ENCODE measurements at regions not wholly inside any gene's neighbourhood (a gene's known extent, or its start where the extent isn't known, plus 50 kb on each side); places are given as distances from the start of the nearest gene placed in this dataset.

DNA sequence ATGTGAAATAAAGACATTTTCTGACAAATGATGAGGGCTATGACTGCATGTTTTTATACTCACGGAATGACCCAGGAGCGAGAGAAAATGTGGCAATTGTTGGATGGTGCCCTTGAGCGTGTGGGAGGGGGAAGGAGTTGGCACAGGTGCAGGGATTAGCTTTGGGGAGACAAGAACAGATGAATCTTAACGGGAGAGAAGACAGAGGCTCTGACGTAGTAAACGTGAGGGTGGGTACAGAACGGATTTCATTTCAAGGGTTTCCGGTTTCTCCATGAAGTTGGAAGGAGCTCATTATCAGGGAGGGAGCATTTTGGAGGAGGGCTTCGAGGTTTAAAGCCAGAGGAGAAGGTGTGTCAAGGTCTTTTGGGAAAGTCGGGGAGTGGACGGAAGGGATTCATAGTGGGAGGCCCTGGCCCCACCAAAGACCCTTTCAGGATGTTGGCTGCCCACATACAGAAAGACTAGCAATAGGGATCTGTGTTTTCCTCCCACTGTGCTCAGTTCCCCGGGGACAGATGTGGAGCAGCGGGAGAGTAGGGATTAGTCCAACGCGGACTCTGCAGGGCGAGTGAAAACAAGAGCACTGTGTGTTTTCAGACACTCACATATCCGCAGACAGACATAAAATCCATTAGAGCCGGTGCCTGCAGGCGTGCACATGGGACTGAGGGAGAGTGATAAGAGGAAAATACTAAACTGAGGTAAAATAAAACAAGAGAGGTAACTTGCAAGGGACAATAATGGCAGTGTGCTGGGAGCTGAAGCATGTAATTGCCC, 584.1 kb downstream of the AJAP1 start:
- DNase-seq (ENCODE audit: low read depth, low spot score): no peak

DNA sequence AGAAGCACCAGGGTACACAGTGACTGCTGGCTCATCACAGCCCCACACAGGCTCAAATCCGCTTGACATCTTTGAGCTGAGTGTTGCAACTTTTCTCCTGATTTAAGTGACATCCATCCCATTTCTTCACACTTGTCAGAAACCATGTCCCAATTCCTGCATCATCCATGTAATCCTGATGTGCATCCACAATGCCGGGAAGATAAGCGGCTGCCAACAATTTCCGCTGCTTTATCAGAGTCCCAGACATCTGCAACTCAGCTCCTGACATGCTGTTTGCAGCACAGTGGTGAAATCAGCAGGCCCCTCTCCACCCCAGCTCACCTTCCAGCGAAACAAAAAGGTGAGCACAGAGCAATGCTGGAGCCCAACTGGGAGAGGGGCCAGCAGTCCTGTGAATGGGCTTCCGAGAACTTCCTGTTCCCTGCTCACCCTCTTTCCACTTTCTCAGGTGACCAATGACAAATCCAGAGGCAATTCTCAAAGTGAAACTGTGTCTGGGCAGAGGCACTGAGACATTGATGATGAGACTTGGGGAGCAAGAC, 581.0 kb downstream of the AJAP1 start:
- DNase-seq (ENCODE audit: low read depth, low spot score): no peak

DNA sequence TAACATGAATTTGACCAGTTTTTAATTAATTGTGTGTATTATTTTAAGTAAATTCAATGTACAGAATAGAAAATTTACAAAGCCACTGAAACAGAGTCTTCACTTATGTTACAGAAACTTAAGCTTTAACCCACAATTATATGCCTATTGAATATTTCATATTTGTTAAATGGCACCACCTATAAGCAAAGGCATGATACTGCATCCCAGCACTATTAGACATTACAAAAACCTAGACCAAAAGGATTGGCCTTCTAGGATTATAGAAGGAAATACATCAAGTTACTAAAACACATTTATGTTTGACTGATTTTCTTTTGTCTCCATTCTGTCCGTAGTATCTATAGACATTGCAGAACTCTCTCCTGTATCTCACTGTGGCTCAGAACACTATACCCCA, 578.1 kb downstream of the AJAP1 start:
- no peak for DNase-seq (ENCODE audit: low read depth, low spot score)

DNA sequence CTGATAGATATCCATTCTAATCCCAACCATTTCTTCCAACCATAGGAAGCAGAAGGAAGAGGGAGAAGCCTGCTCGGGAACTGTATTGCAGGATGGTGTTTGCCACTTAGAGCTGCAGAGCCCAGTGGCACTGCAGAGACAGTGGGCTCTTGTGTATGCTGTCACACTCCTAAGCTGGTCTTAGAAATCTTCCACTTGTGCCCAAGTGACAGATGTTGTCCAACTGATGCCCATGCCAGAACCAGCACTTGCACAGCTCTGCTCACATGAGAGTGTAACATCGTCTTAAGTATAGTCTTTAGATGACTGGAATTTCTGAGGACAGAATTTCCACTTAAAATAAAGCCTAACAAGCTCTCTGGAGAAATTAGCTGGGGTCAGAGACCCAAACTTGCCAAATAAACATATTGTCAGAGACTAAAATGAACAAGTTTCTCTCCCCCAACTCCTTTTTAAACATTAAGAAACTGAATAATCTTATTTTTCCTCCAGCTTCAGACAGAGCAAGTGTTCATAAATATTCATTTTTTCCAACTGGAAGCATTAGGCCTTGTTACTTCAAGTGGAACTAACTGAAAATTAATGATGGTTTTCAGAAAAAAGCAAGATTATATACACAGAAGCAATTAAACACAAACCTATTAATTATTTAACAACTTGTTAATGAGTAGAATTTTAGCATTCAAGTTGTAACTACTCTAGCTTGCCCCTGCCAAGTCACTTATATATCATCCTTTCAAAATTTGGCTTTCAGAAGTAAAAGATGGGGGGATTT, 577.3 kb downstream of the AJAP1 start:
- no peak for DNase-seq (ENCODE audit: low read depth, low spot score)

DNA sequence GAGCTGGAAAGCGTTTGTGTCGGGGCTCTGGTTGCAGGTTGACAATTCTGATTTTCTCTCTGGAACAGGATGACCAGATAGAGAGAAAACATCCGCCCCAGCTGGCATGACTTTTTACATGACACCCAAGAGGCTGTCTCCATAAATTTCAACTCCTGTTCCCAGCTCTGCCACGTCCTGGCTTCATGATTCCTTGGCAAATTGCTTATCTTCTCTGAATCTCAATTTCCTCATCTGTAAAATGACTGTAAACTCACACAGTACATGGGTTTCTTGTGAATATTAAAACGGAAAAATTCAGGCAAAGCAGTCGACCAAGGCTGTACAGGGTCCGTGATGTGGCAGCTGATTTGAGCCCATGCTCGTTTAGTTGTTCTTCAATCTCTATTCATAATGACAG, 572.7 kb downstream of the AJAP1 start:
- no peak for DNase-seq (ENCODE audit: low read depth, low spot score)

DNA sequence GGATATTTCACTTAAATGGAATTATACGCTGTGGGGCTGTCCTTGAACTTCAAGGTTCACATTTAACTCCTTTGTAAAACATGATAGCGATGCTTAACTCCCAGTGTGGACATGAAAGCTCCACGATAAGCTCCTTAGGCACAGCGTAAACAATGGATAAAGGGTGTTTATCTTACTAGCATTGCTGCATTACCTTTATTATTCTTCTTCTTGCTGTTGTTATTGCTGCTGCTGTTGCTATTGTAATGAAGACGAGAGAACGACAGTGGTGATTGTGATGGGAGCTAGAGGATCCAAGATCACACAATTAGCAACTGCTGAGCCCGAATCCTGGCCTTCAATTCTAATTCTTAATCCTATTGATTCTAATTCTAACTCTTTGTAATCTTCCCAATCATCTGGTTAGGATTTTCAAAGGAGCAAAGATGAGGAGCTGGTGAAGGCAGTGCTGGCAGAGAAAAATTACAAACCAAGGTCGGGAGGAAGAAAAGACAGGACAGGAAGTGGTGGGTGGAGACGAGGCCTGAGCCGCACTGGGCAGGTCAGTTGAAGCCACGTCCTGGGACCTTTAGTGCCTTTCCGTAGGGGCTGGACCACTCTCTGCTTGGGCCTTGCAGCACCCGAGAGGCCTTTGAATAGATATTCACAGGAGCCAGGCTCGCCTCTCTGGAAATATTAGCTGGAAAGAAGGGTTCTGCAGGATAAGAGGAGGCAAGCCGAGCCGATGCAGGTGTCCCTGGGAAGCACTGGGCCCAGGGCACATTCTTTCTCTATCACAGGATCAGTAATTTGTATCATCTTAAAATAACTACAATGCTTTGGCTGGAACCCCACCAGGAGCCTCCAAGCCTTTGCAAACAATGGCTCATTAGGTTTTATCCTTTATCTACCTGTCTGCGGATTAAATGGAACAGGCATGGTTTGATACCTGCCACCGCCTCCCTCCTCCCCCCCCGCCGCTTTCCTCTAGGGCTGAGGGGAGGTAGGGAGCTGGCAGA, 571.6 kb downstream of the AJAP1 start:
- DNase-seq (ENCODE audit: low read depth, low spot score): no peak

DNA sequence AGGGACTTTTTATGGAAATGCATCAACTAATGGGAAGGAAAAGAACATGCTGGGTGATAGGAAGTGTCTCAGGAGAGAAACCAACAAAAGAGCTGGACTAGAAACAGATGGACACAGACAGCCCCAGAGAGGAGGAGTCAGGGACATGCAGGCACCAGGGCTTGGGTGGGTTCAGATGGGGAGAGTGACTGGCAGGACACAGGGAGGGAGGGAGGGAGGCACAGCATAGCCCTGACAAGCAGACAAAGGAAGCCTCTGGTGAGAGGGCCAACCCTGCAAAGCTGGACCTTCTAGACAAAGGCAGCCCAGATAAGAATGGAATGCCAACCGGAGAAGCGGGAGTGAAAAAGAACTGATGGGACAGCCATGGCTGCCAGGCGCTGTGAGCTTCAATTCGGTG, 568.8 kb downstream of the AJAP1 start:
- no peak for DNase-seq (ENCODE audit: low read depth, low spot score)

DNA sequence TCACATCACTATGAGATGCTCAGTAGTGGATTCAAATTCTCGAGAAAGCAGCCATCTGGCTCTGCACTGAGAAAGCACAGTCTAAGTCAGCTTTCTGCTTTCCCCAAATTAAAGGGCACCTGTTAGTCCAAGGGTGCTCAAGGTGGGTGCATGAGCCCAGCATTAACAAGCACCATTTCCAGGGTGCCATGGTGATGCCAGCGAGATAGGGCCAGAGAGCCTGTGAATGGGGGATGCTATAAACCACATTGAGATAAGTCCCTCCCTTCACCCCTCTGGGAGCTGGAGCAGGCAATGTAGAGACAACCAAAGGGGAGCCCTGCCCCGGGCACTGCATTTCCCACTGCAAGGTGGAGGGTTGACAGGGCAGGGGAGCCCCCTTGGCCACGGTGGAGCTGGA, 568.2 kb downstream of the AJAP1 start:
- DNase-seq (ENCODE audit: low read depth, low spot score): no peak

DNA sequence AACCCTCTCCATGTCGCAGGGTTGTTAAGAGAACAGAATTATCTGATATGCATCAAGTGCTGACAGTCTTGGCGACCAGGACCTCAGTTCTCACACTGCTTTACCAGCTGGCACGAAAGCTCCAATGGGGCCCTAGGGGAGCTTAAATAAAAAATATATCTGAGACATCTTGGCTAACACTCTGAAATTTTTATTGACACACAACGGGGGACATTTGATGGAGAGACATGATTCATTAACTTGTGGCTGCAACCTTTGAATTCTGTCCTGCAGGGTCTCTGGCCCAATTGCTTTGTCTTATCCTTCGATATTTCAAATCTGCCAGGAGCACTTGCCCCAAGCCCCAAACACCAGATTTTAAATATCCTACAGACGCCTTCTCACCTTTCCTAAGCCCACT, 567.0 kb downstream of the AJAP1 start:
- DNase-seq (ENCODE audit: low read depth, low spot score): no peak

DNA sequence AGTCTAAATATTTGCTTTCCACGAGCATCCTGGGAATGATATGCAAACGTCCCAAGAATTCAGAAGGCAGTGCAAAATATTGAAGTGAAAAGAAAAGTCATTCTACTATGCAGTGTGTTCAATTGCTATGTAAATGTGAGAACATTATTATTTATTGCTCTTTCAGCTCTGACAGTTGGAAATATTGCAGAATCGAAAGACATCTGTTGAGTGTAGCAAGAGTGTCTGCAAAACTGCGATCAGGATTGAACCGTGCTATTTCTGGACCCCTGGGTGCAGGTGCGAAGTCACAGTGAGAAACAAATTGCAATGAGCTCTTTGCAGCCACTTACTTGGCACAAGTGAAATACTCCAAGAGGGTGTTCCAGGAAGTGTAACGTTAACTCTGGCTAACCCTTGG, 566.4 kb downstream of the AJAP1 start:
- DNase-seq (ENCODE audit: low read depth, low spot score): no peak

DNA sequence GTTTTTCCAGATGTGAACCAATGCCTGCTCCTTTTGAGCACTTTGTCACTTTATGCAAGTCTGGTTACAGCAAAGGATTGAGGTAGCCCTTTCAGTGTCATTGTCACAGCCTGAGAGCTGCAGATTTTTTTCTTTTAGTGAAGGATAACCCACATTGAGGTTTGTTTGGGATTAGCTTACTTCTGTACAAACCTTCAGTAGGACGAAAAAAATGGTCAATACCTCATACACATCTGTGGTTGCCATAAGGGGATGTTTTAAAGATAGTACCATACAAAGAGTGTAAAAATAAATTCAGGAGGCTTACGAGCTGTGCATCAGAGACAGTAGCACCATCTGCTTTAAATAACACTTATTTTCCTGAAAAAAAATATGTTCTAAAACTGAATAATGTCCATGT, 566.0 kb downstream of the AJAP1 start:
- DNase-seq (ENCODE audit: low read depth, low spot score): no peak

DNA sequence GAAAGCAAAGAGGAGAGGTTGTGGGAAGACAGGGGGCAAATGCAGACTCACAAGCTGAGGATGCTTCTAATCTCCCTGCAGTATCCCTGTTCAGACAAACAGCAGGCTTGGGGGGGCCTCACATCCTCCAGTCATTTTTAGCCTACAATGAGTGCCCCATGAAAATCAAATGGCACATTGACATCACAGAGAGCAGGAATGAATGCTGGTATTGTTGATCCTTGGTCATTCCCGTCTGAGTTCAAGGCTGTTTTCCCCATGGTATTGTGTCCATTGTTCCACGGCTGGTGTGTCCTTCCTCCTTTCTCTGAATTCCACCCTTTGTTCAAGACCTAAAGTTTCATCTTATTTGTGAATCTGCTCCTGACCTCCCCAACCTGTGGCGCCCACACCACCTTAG, 545.6 kb downstream of the AJAP1 start:
- no peak for DNase-seq (ENCODE audit: low read depth, low spot score)

DNA sequence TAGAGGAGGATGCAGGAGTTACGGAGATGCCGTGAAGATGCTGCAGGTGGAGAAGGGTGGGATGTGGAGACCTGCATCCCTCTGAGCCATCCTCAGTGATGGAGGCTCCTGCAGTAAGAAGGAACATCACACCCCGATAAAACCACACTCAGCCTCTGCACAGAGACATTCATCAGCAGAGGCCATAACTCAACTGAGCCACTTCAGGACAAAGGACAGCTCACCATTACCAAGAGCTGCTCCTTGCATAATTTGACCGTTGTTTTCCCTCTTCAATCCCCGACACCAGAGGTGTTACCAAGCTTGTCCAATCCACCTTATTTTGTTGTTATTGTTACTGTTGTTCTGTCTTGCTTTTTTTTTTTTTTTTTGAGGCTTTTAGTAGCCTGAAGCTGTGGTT, 543.9 kb downstream of the AJAP1 start:
- DNase-seq (ENCODE audit: low read depth, low spot score): no peak

DNA sequence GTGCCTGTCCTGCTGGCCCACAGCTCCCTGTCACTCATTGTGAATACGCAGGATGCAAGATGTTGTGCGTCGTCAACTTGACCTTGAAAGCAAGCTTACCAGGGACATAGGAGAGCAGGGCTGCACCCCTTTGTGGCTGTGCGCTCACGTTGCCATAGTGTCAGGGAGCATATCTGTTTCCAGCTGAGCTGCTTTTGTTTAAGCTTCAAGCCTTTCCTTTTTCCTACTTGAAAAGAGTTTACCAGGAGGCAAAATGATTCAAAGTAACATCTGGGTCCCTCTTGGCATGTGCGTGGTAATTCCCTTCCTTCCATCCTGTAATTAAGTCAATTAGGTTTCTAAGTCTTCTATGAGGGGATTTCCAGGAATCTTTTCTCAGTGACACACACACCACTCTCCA, 537.1 kb downstream of the AJAP1 start:
- no peak for DNase-seq (ENCODE audit: low read depth, low spot score)

DNA sequence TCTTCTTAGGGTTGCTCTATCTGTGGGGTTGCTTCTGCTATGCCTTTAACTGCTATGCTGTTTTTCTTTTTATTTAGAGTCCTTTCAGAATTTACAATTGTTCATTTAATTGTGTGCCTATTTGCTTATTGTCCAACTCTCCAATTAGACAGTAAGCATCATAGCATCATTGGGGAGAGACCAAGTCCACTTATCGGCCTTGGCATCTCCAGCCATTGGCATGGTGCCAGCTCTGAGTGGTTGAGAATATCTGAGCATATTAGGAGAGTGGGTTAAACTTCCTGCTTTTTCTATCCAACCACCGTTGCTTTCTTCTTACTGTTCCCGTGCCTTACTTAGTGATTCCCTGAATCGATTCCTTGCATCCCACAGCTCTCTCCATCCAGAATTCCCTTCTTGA, 535.0 kb downstream of the AJAP1 start:
- DNase-seq (ENCODE audit: low read depth, low spot score): no peak

DNA sequence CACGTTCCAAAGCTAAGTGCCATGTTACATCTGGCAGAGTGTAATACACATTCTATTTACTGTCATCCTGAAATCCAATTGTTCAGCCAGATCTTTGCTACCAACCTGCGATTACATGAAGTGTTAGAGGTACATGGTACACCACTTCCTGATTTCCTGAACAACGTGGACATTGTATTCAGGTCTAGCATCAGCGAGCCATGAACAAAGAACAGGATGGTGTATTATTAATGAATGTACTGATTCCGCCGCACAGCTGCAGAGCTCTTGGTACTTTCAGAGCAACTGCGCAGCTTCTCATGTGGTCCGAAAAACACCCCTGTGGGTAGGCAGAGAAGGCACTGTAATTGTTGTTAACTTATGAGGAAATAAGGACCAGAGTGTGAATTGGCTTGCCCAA, 511.4 kb downstream of the AJAP1 start:
- no peak for DNase-seq (ENCODE audit: low read depth, low spot score)

DNA sequence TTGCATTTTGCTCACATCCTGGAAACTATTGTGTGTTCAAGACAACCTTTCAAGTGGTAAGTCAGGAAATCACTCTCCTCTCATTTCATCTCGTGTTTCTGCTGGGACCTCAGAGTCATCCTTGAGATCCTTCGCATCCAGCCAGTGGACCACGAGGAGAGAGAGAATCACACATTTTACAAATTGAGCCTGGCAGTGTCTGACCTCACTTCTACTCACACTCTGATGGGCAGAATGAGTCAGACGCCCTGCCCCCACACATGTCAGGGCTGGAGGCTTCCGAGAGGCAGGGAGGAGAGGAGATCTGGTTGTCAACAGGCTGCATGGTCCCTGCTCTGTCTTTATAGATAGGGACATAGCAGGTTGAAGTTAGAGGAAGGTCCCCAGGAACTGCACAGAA, 509.7 kb downstream of the AJAP1 start:
- DNase-seq (ENCODE audit: low read depth, low spot score): no peak

DNA sequence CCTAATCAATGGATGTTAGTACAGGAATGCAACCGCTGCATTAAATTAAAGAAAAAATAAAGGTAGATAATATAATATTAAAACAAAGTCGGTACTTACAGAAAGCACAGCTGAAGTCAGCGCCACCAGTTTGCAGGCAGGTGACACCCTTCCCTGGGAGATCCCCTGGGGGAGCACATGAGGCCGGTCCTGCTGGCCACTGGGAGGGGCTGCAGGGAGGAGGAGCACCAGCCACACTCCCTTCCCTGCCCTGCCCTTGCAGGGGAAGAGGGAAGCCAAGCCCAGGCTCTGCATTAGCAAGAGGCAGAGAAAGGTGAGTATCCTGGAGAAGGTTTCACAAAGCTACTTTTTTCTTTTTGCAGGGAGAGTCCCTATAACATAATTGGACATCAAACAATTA, 507.0 kb downstream of the AJAP1 start:
- no peak for DNase-seq (ENCODE audit: low read depth, low spot score)

DNA sequence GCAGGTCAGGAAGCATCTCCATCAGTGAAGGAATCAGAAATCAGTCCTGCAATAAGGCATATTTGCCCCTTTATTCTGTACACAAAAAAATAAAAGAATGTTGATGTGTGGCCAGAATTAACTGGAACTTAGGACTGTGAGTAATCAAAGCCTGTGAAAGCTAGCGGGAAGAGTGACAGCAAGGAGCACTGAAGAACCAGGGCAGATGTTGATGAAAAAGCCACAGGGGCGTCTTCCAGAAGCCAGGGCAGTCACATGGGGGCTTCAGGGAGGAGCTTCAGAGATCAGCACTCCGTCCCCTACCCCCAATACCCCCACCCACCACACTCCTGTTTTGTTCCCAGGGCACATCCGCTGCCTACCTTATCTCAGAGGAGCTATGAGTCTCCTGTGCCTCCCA, 502.8 kb downstream of the AJAP1 start:
- DNase-seq (ENCODE audit: low read depth, low spot score): no peak

DNA sequence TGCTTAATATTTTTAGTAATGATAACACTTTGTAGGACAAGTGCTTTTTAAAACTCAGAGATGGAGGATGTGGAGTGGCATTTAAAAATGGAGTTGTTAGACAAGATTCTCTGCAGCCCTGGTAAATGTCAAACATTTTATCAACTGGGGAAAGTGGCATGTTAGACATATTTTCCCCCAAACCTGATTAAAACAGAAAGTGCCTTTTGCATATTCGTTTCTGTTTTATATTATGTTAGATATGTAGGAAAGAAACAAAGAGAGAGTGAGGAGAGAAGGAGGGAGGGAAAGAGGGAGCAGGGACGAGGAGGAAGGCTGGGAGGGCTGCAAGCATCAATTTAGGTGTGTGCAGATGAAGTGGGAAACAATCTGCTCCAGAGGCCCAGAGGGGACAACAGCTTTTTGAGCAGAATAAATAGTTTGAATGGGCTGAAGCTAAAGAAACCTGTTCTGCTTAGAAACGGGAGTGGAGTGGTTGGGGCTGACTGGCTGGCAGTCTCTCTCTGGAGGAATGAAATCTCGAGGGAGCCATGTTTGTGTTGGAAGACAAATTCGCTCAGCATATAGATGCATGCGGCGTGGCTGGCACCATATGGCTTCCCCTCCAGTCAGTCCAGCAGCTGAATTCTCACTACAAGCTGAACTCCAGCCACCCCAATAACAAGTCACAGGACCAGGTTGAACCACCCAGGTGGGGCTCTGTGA, 502.2 kb downstream of the AJAP1 start:
- no peak for DNase-seq (ENCODE audit: low read depth, low spot score)

DNA sequence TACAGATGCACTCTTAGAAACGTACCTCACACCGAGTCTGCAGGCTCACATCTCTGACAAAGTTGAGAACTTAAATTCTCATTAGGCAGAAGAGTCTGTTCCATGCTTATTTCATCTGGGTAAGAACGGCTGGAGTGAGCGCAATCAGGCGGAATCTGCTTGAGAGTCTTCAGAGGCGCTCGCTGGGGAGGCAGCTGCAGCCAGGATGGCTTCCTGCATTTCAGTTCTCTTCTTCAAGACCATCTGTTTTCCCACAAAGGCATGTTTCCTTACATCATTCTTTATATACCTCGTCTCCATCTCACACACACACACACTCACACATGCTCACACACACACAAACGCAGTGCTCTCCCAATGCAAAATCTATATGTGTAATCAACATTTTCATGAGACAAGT, 497.1 kb downstream of the AJAP1 start:
- DNase-seq (ENCODE audit: low read depth, low spot score): no peak

Data from iPS DF 19.7 (cell line).